ENCODE measurements at regions not wholly inside any gene's neighbourhood (a gene's known extent, or its start where the extent isn't known, plus 50 kb on each side); places are given as distances from the start of the nearest gene placed in this dataset.

DNA sequence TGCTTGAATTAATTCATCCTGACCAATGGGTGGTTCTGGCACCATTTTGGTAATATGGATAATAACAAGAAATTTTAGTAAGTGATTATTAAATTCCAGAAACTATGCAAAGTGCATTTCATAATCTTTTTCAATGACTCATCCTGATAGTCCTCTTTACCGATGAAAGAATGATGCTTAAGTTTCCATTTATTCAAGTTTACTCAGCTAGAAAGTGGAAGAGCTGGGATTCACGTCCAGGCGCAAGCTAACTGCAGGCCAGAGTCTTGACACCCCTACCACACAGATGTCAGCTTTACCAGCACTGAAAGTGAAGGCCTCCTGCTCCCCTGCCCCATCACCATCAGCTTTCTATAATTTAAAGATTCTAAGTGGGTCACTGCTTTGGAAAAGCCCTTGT lies 493.5 kb upstream of the WWC1 start (continued):
- TF ChIP-seq MYBL2 (CRISPR knock-in tag; IDR thresholded peaks at IDR 0.05): no peak
- no peak for TF ChIP-seq ELF4 (CRISPR knock-in tag; IDR thresholded peaks at IDR 0.05; ENCODE audit: low read depth)

DNA sequence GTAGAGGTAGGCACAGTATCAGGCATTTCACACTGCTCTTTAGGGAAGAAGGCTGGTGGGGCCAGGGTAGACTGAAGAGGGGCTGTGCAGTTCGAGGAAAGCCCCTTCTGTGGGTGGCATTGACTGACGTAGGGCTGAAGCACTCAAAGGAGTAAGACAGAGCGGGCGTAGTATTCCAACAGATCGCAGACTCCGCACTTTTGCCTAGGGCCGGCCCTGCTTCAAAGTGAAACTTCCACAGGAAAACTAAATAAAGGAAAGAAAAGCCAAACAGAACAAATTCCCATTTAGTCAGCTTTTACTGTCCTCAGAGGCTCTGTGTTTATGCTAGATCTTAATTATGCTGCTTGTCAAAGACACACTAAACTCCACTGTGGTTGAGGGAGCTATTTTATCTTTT lies 493.0 kb upstream of the WWC1 start:
- CTCF ChIA-PET: no interaction called here

More for the DNA sequence above, 493.0 kb upstream of the WWC1 start:
- no peaks in the 10 kb centered on the region for H3K36me3 Mint-ChIP-seq
- H3K9me3 Mint-ChIP-seq: no peaks in the 10 kb centered on the region
- H3K27ac Mint-ChIP-seq: no peak overlapping the region
- TF ChIP-seq, protein P1, sequence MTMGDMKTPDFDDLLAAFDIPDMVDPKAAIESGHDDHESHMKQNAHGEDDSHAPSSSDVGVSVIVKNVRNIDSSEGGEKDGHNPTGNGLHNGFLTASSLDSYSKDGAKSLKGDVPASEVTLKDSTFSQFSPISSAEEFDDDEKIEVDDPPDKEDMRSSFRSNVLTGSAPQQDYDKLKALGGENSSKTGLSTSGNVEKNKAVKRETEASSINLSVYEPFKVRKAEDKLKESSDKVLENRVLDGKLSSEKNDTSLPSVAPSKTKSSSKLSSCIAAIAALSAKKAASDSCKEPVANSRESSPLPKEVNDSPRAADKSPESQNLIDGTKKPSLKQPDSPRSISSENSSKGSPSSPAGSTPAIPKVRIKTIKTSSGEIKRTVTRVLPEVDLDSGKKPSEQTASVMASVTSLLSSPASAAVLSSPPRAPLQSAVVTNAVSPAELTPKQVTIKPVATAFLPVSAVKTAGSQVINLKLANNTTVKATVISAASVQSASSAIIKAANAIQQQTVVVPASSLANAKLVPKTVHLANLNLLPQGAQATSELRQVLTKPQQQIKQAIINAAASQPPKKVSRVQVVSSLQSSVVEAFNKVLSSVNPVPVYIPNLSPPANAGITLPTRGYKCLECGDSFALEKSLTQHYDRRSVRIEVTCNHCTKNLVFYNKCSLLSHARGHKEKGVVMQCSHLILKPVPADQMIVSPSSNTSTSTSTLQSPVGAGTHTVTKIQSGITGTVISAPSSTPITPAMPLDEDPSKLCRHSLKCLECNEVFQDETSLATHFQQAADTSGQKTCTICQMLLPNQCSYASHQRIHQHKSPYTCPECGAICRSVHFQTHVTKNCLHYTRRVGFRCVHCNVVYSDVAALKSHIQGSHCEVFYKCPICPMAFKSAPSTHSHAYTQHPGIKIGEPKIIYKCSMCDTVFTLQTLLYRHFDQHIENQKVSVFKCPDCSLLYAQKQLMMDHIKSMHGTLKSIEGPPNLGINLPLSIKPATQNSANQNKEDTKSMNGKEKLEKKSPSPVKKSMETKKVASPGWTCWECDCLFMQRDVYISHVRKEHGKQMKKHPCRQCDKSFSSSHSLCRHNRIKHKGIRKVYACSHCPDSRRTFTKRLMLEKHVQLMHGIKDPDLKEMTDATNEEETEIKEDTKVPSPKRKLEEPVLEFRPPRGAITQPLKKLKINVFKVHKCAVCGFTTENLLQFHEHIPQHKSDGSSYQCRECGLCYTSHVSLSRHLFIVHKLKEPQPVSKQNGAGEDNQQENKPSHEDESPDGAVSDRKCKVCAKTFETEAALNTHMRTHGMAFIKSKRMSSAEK (CRISPR knock-in tag; IDR thresholded peaks at IDR 0.05; ENCODE audit: borderline replicate concordance): no peak
- TF ChIP-seq ZNF121 (CRISPR knock-in tag; IDR thresholded peaks at IDR 0.05) (no peak), JAZF1 (CRISPR knock-in tag; IDR thresholded peaks at IDR 0.05) (no peak), PRRX2 (CRISPR knock-in tag; IDR thresholded peaks at IDR 0.05) (no peak), EMX1 (CRISPR knock-in tag; IDR thresholded peaks at IDR 0.05) (no peak), NR3C1 (CRISPR knock-in tag; conservative IDR thresholded peaks at IDR 0.05; ENCODE audit: low read depth) (no peak), ZNF423 (CRISPR knock-in tag; IDR thresholded peaks at IDR 0.05) (no peak), SP1 (CRISPR knock-in tag; conservative IDR thresholded peaks at IDR 0.05) (no peak), ZNF416 (CRISPR knock-in tag; IDR thresholded peaks at IDR 0.05) (no peak), JUN (CRISPR knock-in tag; IDR thresholded peaks at IDR 0.05) (no peak)
- TF ChIP-seq, protein P2, sequence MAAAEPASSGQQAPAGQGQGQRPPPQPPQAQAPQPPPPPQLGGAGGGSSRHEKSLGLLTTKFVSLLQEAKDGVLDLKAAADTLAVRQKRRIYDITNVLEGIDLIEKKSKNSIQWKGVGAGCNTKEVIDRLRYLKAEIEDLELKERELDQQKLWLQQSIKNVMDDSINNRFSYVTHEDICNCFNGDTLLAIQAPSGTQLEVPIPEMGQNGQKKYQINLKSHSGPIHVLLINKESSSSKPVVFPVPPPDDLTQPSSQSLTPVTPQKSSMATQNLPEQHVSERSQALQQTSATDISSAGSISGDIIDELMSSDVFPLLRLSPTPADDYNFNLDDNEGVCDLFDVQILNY (CRISPR knock-in tag; IDR thresholded peaks at IDR 0.05): no peak
- TF ChIP-seq, protein P3, sequence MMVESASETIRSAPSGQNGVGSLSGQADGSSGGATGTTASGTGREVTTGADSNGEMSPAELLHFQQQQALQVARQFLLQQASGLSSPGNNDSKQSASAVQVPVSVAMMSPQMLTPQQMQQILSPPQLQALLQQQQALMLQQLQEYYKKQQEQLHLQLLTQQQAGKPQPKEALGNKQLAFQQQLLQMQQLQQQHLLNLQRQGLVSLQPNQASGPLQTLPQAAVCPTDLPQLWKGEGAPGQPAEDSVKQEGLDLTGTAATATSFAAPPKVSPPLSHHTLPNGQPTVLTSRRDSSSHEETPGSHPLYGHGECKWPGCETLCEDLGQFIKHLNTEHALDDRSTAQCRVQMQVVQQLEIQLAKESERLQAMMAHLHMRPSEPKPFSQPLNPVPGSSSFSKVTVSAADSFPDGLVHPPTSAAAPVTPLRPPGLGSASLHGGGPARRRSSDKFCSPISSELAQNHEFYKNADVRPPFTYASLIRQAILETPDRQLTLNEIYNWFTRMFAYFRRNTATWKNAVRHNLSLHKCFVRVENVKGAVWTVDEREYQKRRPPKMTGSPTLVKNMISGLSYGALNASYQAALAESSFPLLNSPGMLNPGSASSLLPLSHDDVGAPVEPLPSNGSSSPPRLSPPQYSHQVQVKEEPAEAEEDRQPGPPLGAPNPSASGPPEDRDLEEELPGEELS (CRISPR knock-in tag; IDR thresholded peaks at IDR 0.05): no peak
- TF ChIP-seq, protein P4, sequence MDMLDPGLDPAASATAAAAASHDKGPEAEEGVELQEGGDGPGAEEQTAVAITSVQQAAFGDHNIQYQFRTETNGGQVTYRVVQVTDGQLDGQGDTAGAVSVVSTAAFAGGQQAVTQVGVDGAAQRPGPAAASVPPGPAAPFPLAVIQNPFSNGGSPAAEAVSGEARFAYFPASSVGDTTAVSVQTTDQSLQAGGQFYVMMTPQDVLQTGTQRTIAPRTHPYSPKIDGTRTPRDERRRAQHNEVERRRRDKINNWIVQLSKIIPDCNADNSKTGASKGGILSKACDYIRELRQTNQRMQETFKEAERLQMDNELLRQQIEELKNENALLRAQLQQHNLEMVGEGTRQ (CRISPR knock-in tag; IDR thresholded peaks at IDR 0.05): no peak
- TF ChIP-seq, protein P5, sequence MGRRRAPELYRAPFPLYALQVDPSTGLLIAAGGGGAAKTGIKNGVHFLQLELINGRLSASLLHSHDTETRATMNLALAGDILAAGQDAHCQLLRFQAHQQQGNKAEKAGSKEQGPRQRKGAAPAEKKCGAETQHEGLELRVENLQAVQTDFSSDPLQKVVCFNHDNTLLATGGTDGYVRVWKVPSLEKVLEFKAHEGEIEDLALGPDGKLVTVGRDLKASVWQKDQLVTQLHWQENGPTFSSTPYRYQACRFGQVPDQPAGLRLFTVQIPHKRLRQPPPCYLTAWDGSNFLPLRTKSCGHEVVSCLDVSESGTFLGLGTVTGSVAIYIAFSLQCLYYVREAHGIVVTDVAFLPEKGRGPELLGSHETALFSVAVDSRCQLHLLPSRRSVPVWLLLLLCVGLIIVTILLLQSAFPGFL (CRISPR knock-in tag; IDR thresholded peaks at IDR 0.05; ENCODE audit: borderline replicate concordance): no peak
- TF ChIP-seq, protein P6, sequence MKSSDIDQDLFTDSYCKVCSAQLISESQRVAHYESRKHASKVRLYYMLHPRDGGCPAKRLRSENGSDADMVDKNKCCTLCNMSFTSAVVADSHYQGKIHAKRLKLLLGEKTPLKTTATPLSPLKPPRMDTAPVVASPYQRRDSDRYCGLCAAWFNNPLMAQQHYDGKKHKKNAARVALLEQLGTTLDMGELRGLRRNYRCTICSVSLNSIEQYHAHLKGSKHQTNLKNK (CRISPR knock-in tag; IDR thresholded peaks at IDR 0.05): no peak
- TF ChIP-seq, protein P7, sequence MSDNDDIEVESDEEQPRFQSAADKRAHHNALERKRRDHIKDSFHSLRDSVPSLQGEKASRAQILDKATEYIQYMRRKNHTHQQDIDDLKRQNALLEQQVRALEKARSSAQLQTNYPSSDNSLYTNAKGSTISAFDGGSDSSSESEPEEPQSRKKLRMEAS (CRISPR knock-in tag; IDR thresholded peaks at IDR 0.05): no peak
- TF ChIP-seq, protein P8, sequence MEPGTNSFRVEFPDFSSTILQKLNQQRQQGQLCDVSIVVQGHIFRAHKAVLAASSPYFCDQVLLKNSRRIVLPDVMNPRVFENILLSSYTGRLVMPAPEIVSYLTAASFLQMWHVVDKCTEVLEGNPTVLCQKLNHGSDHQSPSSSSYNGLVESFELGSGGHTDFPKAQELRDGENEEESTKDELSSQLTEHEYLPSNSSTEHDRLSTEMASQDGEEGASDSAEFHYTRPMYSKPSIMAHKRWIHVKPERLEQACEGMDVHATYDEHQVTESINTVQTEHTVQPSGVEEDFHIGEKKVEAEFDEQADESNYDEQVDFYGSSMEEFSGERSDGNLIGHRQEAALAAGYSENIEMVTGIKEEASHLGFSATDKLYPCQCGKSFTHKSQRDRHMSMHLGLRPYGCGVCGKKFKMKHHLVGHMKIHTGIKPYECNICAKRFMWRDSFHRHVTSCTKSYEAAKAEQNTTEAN (CRISPR knock-in tag; IDR thresholded peaks at IDR 0.05): no peak
- no peak for DNase-seq (ENCODE audit: low spot score)
- no peaks in the 10 kb centered on the region for H3K27me3 Mint-ChIP-seq (ENCODE audit: low read depth)
- no peak for ATAC-seq
- H3K4me1 Mint-ChIP-seq: peaks cover 17% of the 10 kb centered on the region
- POLR2A ChIA-PET: no interaction called here
- no peak overlapping the region for H3K4me3 Mint-ChIP-seq
